ENCODE measurements at regions not wholly inside any gene's neighbourhood (a gene's known extent, or its start where the extent isn't known, plus 50 kb on each side); places are given as distances from the start of the nearest gene placed in this dataset.

GRCh38 chrX:54639346-54640102, 109.5 kb downstream of the GNL3L start:
- Histone ChIP-seq H3K4me3 (replicated peaks; ENCODE audit: insufficient read depth, low read length) (peak overlapping the region; percentile 46), H3K27ac (replicated peaks) (peak overlapping the region; percentile 64), H3K27me3 (ENCODE audit: insufficient read depth, poor library complexity, severe bottlenecking) (no peaks in the 10 kb centered on the region)
- peak; percentile 76 to 93 for DNase-seq (ENCODE audit: low read depth in 1 of 2, low spot score in 1 of 2)
- TF ChIP-seq POLR2AphosphoS5 (IDR thresholded peaks at IDR 0.05; ENCODE audit: low read depth) (peak; percentile 45; the same call in 1 of the 2 replicates), SPI1 (IDR thresholded peaks at IDR 0.05; ENCODE audit: borderline replicate concordance, low read depth) (no peak), REST (IDR thresholded peaks at IDR 0.05; ENCODE audit: insufficient replicate concordance, low read depth) (peak; percentile 55), CTCF (IDR thresholded peaks at IDR 0.05; ENCODE audit: insufficient read depth, low read length) (peak; percentile 26), GABPA (IDR thresholded peaks at IDR 0.05; ENCODE audit: low read depth) (no peak)

GRCh38 chrX:54640103-54640690, 110.2 kb downstream of the GNL3L start:
- H3K27me3 ChIP-seq (ENCODE audit: insufficient read depth, poor library complexity, severe bottlenecking): no peaks in the 10 kb centered on the region
- H3K27ac ChIP-seq (replicated peaks): peak overlapping the region; percentile 64
- TF ChIP-seq CTCF (IDR thresholded peaks at IDR 0.05; ENCODE audit: insufficient read depth, low read length) (no peak), REST (IDR thresholded peaks at IDR 0.05; ENCODE audit: insufficient replicate concordance, low read depth) (no peak), POLR2AphosphoS5 (IDR thresholded peaks at IDR 0.05; ENCODE audit: low read depth) (no peak), SPI1 (IDR thresholded peaks at IDR 0.05; ENCODE audit: borderline replicate concordance, low read depth) (no peak), GABPA (IDR thresholded peaks at IDR 0.05; ENCODE audit: low read depth) (no peak)
- DNase-seq (ENCODE audit: low read depth in 1 of 2, low spot score in 1 of 2): no peak
- peak overlapping the region; percentile 46 for H3K4me3 ChIP-seq (replicated peaks; ENCODE audit: insufficient read depth, low read length)

GRCh38 chrX:54640736-54641135, 110.7 kb downstream of the GNL3L start:
- TF ChIP-seq REST (IDR thresholded peaks at IDR 0.05; ENCODE audit: insufficient replicate concordance, low read depth) (no peak), SPI1 (IDR thresholded peaks at IDR 0.05; ENCODE audit: borderline replicate concordance, low read depth) (no peak), GABPA (IDR thresholded peaks at IDR 0.05; ENCODE audit: low read depth) (no peak), POLR2AphosphoS5 (IDR thresholded peaks at IDR 0.05; ENCODE audit: low read depth) (no peak), CTCF (IDR thresholded peaks at IDR 0.05; ENCODE audit: insufficient read depth, low read length) (no peak)
- no peak overlapping the region for H3K27ac ChIP-seq (replicated peaks)
- H3K27me3 ChIP-seq (ENCODE audit: insufficient read depth, poor library complexity, severe bottlenecking): no peaks in the 10 kb centered on the region
- H3K4me3 ChIP-seq (replicated peaks; ENCODE audit: insufficient read depth, low read length): no peak overlapping the region
- no peak for DNase-seq (ENCODE audit: low read depth in 1 of 2, low spot score in 1 of 2)

Data from HL-60 (cell line).